Tibial nerve (tissue), 4 donors: ENCODE measurements at regions not wholly inside any gene's neighbourhood (a gene's known extent, or its start where the extent isn't known, plus 50 kb on each side); places are given as distances from the start of the nearest gene placed in this dataset.

Experiments used
- CTCF ChIP-seq, 5 experiments: fragments of 200-600 bp in 3 of 5; fragments of 450-650 bp in 2 of 5; sonication (generic) in 3 of 5; IDR thresholded peaks; one replicate each; pipeline ENCODE4 v1.5.1; 2016 to 2019; ENCODE audit warnings: antibody characterized with exemption in 5 of 5, mild to moderate bottlenecking in 3 of 5, moderate library complexity in 2 of 5
- EP300 ChIP-seq, 2 donors: sonication (generic); formaldehyde crosslinking; IDR thresholded peaks; one replicate each; pipeline ENCODE4 v1.6.1; 2017; ENCODE audit warnings: antibody characterized with exemption in 2 of 2, mild to moderate bottlenecking in 1 of 2

GRCh38 chr4:108498925-108499324 is 121.5 kb upstream of the RPL34 start:
- TF ChIP-seq EP300 (IDR thresholded peaks at IDR 0.05) = no peak
- TF ChIP-seq CTCF (IDR thresholded peaks at IDR 0.05) = no peak
